ENCODE measurements at regions not wholly inside any gene's neighbourhood (a gene's known extent, or its start where the extent isn't known, plus 50 kb on each side); places are given as distances from the start of the nearest gene placed in this dataset.
A peak's percentile ranks its signal among the peaks of the same experiment; 100 is the strongest.

DNA sequence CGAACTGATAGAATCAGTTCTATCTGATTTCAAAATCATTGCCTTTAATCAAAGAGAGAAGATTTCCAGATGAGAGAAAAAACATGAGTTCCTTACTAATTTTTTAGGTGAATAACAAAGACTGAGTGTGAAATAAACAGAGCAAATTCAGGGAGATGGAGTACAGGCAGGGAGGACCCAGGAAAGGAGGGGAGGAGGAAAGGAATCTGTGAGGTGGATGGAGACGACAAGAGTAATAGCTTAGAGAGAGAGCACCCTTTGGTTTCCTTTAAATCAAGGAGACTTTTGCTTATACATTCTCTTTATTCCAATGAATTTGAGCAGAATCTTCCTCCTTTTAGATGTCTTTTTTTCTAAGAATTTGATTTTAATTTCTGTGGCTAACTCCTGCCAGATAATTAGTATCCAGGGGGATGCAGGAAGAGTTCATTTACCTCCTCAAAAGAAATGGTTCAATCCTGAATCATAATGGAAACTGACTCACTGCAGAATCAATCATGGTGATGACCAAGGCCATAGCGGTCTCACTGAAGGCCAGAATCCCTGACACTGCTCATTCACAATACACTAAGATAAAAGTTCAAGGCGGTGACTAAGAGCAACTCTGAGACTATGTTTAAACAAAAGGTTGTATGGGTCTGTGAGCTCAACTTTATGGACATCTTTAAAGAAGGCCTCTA is 234.0 kb upstream of the ZC3H12C start:
- Mint-ChIP-seq H3K9me3 (ENCODE audit: unreplicated experiment) (no peaks in the 10 kb centered on the region), H3K27me3 (ENCODE audit: unreplicated experiment) (no peaks in the 10 kb centered on the region), H3K4me3 (ENCODE audit: unreplicated experiment) (no peak overlapping the region), H3K36me3 (ENCODE audit: unreplicated experiment) (no peaks in the 10 kb centered on the region), H3K4me1 (ENCODE audit: unreplicated experiment) (peaks cover 15% of the 10 kb centered on the region), H3K27ac (ENCODE audit: unreplicated experiment) (no peak overlapping the region)
- TF ChIP-seq, protein P1, sequence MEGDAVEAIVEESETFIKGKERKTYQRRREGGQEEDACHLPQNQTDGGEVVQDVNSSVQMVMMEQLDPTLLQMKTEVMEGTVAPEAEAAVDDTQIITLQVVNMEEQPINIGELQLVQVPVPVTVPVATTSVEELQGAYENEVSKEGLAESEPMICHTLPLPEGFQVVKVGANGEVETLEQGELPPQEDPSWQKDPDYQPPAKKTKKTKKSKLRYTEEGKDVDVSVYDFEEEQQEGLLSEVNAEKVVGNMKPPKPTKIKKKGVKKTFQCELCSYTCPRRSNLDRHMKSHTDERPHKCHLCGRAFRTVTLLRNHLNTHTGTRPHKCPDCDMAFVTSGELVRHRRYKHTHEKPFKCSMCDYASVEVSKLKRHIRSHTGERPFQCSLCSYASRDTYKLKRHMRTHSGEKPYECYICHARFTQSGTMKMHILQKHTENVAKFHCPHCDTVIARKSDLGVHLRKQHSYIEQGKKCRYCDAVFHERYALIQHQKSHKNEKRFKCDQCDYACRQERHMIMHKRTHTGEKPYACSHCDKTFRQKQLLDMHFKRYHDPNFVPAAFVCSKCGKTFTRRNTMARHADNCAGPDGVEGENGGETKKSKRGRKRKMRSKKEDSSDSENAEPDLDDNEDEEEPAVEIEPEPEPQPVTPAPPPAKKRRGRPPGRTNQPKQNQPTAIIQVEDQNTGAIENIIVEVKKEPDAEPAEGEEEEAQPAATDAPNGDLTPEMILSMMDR (IDR thresholded peaks at IDR 0.05) = no peak
- no peak for DNase-seq (ENCODE audit: extremely low spot score, unreplicated experiment)

DNA sequence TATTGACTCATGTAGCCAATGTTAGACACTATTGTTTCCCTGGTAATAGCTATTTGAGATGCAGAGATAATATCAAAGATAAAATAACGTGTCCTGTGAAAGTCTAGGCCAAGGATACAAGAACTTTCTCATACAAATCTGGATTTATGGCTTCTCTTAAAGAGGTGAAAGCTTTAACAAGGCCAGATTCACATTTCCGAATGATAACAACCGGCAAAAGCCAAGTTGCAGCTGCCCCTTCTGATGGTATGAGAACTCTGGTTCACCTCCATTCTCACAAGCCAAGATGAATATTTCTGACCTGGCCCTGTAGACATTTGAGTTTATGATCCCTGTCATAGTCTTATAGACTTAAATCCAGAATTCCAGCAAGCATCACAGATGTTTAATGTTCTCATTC is 230.4 kb upstream of the ZC3H12C start:
- H3K27ac Mint-ChIP-seq (ENCODE audit: unreplicated experiment) = no peak overlapping the region
- no peak for DNase-seq (ENCODE audit: extremely low spot score, unreplicated experiment)
- no peak overlapping the region for H3K4me3 Mint-ChIP-seq (ENCODE audit: unreplicated experiment)
- no peaks in the 10 kb centered on the region for H3K36me3 Mint-ChIP-seq (ENCODE audit: unreplicated experiment)
- H3K27me3 Mint-ChIP-seq (ENCODE audit: unreplicated experiment) = no peaks in the 10 kb centered on the region
- TF ChIP-seq, protein P1 (IDR thresholded peaks at IDR 0.05) = no peak
- H3K4me1 Mint-ChIP-seq (ENCODE audit: unreplicated experiment) = peaks cover 24% of the 10 kb centered on the region
- no peaks in the 10 kb centered on the region for H3K9me3 Mint-ChIP-seq (ENCODE audit: unreplicated experiment)

DNA sequence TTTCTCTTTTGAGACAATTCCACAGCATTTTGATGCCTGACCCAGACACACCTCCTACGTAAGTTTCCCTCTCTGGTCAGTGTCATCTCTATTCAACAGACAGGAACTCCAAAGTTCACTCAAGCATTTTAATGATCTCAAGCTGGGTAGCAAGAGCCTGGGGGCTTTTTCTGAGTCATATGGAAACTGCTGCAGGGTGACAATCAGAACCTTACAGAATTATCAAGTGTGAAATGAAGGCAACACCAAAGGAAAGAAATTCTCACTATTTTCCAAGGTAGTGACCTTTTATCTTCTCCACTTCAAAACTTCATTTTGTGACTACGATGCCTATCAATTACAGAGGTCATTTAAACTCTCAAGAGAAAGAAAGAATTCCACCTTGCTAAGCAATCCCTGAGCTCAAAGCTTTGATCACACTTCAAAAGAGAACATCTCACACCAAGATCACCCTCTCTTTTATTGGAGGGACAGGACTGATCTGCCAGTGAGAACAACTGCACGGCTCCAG is 229.0 kb upstream of the ZC3H12C start:
- Mint-ChIP-seq H3K4me3 (ENCODE audit: unreplicated experiment) (no peak overlapping the region), H3K9me3 (ENCODE audit: unreplicated experiment) (no peaks in the 10 kb centered on the region), H3K4me1 (ENCODE audit: unreplicated experiment) (peaks cover 24% of the 10 kb centered on the region), H3K36me3 (ENCODE audit: unreplicated experiment) (no peaks in the 10 kb centered on the region), H3K27ac (ENCODE audit: unreplicated experiment) (peak overlapping the region; percentile 50), H3K27me3 (ENCODE audit: unreplicated experiment) (no peaks in the 10 kb centered on the region)
- TF ChIP-seq, protein P1 (IDR thresholded peaks at IDR 0.05) = no peak
- DNase-seq (ENCODE audit: extremely low spot score, unreplicated experiment) = no peak

DNA sequence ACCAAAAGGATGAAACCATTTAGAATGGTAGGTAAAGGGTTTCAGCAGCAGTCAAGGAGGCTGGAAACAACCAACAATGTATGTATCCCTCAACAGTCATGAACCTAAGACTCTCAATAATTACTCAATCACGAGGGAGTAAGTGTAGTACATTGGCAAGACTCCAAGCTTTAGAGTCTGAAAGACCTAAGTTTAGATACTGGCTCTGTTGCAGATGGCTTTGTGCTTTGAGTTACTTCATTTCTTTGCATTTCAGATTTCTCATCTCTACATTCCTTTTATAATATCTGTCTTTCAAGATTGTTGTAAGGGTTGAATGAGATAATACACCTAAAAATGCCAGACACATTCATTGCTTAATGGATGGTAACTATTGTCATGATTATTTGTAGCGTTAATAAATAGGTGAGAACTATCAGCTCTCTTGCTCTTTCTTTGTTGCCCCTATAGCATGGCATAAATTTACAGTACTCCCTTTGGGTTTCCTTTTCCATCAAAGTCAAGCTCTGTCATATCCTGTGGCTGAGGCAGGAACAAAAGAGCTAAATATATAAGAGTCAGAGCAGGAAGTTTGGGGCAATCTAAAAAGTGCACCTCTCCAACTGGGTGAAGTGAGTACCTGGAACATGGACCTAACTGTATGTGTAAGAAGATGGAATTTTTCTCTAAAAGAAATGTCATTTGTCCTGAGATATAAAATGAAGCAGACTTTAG is 228.2 kb upstream of the ZC3H12C start:
- TF ChIP-seq, protein P1 (IDR thresholded peaks at IDR 0.05) = no peak
- Mint-ChIP-seq H3K36me3 (ENCODE audit: unreplicated experiment) (no peaks in the 10 kb centered on the region), H3K4me3 (ENCODE audit: unreplicated experiment) (no peak overlapping the region), H3K4me1 (ENCODE audit: unreplicated experiment) (peaks cover 24% of the 10 kb centered on the region), H3K9me3 (ENCODE audit: unreplicated experiment) (no peaks in the 10 kb centered on the region), H3K27me3 (ENCODE audit: unreplicated experiment) (no peaks in the 10 kb centered on the region), H3K27ac (ENCODE audit: unreplicated experiment) (no peak overlapping the region)
- DNase-seq (ENCODE audit: extremely low spot score, unreplicated experiment) = no peak

DNA sequence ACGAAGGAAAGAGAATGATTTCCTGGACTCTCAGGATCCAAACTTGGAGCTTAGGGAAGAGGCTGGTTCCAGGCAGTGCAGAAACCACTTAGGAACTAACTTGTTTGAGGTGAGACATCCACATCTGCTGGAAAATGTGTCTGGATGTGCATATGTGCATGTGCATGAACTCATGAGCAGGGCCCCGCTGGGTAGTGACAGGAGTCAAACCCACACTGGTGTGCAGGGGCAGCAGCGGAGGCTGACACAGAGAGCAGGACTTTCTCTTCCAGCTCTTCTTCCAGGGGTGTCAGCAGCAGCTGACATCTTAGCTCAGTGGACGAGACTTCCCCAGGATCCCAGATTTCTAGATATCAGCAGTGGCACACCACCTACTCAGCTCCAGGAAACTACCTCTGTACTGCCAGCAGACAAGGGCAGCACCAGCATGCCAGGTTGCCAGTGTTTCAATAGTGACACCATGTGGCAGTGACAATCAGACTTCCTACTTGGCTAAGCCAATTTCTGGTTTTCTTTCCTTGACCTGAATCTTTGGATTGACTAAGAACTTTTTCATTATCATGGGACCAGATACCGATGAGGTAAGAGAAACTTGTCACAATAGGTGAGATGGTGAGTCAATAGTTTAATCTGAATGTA is 227.5 kb upstream of the ZC3H12C start:
- no peak for DNase-seq (ENCODE audit: extremely low spot score, unreplicated experiment)
- Mint-ChIP-seq H3K4me1 (ENCODE audit: unreplicated experiment) (peaks cover 24% of the 10 kb centered on the region), H3K36me3 (ENCODE audit: unreplicated experiment) (no peaks in the 10 kb centered on the region), H3K4me3 (ENCODE audit: unreplicated experiment) (no peak overlapping the region), H3K9me3 (ENCODE audit: unreplicated experiment) (no peaks in the 10 kb centered on the region), H3K27me3 (ENCODE audit: unreplicated experiment) (no peaks in the 10 kb centered on the region), H3K27ac (ENCODE audit: unreplicated experiment) (no peak overlapping the region)
- TF ChIP-seq, protein P1 (IDR thresholded peaks at IDR 0.05) = peak; percentile 57

All from osteocyte (in vitro differentiated cells).